HG03064 (cell line): ENCODE measurements at regions not wholly inside any gene's neighbourhood (a gene's known extent, or its start where the extent isn't known, plus 50 kb on each side); places are given as distances from the start of the nearest gene placed in this dataset.
"Not testable (repeated sequence)": the region's sequence is repeated elsewhere in the genome, so short reads cannot be mapped to it uniquely, and the experiment has no call there.

Experiments
- ATAC-seq: cut with Tn5 transposase; IDR thresholded peaks from one replicate; pipeline ENCODE4 v1.9.1; 2021; ENCODE audit warnings: low read depth; ENCODE audit not compliant: unreplicated experiment

DNA sequence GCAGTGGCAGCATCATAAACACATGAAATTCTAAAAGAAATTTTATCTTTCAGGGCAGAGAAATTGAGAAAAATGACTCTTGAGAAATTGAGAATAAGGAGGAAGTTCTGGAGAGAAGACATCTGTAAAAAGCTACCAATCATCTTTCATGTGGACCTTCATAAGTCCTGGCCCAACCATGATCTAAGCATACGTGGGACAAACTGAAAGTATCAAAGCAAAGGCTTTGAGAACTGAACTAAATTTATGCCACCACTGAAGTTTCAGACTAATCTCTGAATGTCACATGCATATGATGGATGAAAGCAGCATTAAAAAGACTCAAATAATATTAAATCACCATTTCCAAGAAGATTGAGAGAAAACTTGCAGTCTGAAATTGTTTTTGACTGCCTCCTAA is 1502.8 kb upstream of the LRRTM3 start:
- no peak for ATAC-seq

DNA sequence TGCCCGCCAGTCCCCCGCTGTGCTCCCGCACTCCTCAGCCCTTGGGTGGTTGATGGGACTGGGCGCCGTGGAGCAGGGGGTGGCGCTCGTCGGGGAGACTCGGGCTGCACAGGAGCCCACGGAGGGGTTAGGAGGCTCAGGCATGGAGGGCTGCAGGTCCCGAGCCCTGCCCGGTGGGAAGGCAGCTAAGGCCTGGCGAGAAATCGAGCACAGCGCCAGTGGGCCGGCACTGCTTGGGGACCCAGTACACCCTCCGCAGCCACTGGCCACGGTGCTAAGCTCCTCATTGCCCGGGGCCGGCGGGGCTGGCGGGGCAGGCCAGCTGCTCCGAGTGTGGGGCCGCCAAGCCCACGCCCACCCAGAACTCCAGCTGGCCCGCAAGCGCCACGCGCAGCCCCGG is 1496.5 kb upstream of the LRRTM3 start:
- ATAC-seq, result not testable (repeated sequence)

DNA sequence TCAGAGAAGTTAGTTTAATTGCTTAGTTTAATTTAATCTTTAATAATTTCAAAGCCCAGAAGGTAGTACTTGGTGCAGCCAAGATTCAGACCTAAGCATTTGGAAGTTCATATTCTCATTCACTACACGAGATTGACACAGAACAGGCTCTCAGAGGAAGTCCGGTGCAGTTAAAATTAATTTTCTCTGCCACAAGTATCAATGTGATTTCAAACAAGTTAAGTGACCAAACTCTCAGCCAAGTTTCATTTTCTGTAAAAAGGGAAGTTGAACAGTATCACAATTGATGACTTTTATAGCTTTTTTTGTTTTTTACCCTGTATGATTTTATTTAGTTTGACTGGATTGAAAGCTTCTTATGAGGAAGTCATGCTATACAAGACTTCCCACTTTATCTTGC is 1494.9 kb upstream of the LRRTM3 start:
- no peak for ATAC-seq

DNA sequence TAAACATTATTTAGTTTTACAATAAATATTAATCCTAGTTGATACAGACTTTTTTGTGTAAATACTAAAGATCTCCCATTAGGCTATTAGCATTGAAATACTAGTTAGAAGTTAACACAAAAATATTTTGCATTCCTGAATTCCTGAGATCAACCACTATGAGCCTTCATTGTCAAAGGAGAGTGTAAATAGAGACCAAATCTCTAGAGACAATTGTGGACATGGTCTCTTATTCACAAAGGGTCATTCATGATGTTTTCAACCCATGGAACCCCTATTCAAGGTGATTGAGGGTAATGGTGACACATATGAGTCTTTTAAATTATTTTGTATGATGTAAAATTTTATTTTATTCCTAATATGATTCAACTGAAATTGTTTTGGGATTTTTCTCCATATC is 1454.8 kb upstream of the LRRTM3 start:
- no peak for ATAC-seq

DNA sequence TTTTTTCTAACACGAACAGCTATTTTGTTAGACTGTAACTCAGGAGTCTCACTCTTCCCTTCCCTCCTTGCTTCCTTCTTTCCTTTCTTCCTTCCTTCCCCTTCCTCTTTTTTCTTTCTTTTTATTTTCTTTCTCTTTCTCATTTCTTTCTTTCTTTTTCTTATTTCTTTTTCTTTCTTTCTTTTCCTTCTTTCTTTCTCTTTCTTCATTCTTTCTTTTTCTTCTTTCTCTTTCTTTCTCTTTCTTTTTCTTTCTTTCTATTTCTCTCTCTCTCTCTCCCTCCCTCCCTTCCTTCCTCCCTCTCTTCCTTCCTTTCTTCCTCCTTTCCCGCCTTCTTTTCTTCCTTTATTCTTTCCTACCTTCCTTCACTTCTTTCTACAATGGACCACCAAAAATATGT is 1443.0 kb upstream of the LRRTM3 start:
- no peak for ATAC-seq

DNA sequence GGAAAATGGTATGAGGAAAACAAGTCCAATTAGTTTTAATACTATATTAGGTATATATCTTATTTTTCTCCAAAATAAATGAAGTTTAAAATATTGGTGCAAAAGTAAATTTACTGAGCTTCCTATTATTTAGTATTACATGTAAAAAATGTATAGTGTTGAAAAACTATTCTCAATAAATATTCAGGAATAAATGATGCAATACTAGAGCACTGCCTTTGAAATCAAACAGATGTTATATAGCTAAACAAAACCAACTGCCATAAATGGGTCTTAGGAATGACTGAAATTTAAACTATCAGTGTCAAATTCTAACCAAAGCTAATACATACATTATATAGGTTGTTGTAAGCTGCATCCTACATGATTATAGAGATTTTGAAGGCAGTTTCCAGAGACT is 1434.0 kb upstream of the LRRTM3 start:
- ATAC-seq, result no peak

DNA sequence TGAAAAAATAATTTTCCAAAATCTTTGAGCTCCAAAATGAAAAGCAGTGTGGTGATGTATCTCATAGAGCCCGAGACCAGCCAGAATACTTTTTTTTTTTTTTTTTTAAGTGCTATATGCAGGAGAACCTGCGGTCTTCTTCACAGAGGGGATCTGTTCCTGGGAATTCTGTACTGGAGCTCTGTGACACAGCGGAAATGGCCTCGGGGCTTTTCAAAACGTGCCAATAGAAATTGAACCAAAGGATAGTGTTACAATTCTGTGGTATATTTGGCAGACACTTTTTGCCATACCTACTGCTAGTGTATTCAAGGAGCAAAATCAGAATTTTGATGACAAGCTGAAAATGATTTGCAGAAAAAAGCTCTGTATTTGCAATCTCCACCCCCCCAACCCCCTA is 1429.3 kb upstream of the LRRTM3 start:
- ATAC-seq, result no peak

DNA sequence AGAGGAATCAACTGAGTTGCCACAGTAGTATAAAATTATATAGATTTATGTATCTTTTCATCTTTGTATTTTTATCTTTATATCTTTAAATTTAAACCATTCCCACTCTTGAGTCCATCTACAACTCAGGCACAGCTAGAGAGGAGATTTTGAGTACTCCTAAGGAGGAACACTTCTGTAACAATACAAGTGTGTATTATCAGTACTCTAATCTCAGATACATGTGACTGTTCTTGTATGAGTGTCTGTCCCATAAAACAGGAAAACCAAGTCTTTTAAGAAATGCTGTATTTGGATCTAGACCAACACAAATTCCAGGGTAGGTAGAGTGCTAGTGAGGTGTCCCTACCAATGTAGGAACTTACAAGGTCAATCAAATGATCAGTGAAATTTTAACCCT is 1428.0 kb upstream of the LRRTM3 start:
- ATAC-seq, result no peak

DNA sequence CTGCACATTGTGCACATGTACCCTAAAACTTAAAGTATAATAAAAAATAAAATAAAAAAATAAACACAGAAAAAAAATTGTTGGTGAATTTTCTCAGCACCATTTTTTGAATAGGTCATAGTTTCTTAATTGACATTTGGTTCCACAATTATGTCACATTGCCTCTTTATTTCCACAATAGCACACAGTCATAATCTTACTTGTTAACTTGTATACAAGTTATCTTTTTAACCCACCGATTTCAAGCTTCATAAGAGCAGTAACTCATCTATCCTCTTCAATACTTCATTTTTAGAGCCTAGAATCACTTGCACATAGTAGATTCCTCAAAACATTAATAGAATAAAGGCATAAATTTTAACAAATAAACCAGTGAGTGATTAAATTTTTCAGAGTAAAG is 1425.1 kb upstream of the LRRTM3 start:
- ATAC-seq, result no peak

DNA sequence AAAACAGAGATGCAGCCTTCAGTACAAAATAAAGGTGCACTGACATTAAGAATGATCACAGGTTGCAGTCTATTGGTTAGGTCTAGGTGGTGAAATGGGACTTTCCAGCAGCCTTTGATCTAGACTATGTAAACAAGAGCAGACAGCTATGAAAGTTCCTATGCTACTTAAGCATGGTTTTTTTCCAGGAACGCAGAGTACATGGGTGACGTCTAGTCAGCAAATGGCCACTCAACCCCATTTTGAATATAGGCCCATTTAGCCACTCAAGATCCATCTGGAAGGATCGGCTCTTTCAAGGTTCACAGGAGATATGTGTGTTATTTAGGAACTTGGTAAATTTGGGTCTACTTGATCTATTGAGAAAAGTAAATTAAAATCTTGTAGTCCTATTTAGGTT is 1424.6 kb upstream of the LRRTM3 start:
- ATAC-seq, result no peak

DNA sequence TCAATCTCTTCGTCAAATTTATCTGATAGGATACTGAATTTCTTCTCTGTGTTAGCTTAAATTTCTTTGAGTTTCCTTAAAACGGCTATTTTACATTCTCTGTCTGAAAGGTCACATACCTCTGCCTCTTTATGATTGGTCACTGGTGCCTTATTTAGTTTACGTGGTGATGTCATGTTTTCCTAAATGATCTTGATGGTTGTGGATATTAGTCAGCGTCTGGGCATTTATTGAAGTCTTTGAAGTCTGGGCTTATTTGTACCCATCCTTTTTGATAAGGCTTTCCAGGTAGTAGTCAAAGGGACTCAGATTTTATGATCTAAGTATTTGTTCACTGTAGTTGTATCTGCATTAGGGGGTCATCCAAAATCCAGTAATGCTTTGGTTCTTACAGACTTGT is 1407.5 kb upstream of the LRRTM3 start:
- no peak for ATAC-seq

DNA sequence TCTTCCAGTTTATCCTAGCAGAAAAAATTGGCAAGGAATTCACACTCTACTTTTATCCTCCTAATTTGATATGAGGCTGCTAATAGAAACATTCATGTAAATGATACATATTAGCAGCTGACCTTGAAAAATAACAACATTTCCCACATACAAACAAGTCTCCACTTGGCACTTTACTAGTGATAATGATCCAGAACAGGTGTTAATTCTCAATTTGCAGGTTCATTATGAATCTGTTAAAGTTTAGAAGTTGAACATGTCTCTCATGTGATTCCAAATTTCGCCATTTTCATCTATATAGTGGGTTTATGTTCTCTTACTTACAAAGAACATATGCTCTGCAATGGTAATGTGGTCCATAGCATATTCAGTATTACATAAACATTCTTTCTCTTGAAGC is 1396.8 kb upstream of the LRRTM3 start:
- ATAC-seq, result no peak

DNA sequence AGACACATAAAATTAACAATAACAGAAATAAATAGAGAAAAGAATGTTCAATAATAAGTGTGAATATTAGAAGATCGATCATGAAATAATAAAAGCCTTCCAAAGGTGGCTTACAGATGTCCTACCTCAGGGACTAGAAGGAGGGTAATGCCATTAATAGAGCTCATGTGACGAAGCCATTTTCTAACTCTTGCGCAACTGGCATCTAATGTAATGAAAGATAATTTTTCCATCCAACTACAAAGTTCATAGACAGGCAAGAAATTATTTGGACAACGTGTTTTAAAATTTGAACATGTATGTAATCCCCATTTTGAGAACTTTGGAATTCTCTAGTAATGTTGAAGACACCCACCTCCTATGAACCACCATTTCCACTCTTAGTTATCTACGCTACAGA is 1394.3 kb upstream of the LRRTM3 start:
- no peak for ATAC-seq

DNA sequence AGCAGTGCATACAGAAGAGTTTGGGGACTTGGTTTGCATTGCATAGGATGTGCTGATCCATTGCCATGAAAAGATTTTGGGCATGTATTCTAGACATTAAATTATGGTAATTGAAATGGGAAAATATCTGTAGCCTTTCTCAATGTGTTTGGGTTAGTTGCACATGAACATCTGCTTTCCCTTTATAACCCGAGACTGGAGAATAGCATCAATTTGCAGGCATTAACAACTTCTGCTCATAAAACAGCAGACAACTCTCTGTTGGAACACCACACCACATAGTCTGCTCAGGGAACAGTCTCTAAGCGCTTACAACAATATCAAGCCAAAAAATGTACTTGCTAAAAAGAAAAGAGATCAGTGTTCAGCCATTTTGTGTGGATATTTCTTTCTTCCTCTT is 1391.1 kb upstream of the LRRTM3 start:
- ATAC-seq, result no peak

DNA sequence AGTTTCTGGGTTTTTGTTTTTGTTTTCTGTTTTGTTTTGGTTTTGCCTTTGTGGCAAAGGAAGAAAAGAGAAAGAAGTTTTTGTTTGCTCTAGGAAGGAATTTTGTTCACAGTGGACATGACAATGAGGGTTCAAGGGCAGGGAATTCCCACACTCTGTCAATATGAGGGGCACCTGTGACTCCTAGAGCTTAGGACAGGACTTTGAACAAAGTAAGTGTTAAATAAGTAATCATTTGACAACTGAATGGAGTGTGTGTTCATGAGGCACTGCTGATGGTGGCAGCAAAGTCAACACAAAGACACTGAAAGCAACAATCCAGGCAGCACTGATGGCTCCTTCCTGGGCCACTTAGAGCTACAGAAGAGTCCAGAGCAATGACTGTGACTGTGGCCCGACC is 1381.1 kb upstream of the LRRTM3 start:
- no peak for ATAC-seq

DNA sequence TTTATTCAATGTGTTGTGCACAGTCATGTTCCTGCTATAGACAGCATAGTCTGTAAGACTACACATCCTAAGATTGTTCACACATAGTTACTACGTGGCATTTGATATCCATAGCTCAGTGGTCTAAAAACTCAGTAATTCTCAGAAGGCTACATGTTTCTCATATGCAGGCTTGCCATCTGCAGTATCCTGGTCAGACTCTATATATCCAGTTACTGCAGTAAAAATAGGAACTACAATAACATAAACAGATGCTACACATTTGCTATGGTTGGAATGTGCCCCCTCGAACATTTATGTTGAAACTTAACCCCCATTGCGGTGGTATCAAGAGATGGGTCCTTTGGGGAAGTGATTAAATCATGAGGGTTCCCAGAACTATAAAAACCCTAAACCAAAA is 1377.8 kb upstream of the LRRTM3 start:
- ATAC-seq, result no peak

DNA sequence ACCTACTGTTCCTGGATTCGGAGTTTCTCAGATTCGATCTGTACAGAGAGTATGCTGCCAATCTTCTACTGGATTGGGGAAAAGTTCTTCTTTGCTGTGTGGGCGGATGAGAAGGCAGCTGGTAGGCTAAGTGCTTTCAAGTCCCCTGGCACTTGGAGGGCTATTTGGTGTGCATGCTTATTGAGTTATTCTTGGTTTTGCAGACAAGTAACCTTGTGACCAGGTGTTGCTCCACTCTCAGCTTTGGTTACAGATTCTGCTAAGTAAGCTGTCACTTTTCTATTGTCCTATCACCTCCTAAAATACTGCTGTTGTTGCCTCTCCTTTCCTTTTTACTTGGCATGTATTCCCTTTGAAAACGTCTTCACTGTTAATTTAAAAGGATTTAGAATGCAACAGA is 1375.1 kb upstream of the LRRTM3 start:
- no peak for ATAC-seq

DNA sequence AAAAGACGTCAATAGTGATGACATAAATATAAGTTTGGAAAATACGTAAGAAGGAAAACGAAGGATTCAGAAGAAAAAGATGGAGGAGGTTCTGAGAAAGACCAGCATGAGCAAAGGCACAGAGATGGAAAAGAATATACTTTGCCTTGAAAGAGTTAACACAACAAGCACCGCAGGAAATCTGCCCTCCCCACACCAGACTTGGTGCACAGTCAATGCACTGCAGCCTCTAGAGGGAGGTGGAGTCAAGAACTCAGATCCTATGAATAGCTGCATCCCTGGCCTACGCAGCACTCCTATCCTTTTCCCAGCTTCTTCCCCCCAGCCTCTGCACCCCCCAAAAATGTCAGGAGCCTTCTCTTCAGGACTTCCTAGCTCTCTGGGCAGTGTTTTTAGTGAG is 1370.6 kb upstream of the LRRTM3 start:
- ATAC-seq, result no peak

DNA sequence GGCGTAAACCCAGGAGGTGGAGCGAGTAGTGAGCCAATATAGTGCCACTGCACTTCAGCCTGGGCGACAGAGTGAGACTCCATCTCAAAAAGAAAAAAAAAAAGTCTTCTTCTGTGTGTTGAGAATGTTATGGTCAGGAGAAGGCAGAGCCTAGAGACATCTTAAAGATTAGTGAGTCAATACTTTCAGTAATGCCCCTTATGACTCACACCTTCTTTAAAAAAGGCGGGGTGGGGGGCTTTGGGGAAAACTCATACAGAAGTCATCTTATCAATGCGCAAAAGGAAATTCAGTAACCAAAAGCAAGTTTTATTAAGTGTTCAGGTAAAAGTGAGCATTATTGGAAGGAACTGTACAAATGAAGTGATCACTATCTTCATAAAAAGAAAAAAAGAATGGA is 1369.8 kb upstream of the LRRTM3 start:
- no peak for ATAC-seq

DNA sequence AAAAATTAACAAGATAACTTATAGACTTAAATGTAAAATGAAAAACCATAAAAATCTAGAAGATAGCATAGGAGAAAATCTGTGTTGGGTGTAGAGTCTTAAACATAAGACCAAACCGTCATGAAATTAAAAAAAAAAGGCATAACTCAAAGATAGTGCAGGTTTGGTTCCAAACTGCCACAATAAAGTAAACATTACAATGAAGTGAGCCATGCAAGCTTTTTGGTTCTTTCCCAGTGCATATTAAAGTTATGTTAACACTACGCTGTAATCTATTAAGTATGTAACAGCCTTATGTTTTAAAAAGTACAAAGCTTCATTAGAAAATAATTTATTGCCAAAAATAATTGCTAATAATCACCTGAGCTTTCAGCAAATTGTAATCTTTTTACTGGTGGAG is 1366.5 kb upstream of the LRRTM3 start:
- ATAC-seq, result no peak

DNA sequence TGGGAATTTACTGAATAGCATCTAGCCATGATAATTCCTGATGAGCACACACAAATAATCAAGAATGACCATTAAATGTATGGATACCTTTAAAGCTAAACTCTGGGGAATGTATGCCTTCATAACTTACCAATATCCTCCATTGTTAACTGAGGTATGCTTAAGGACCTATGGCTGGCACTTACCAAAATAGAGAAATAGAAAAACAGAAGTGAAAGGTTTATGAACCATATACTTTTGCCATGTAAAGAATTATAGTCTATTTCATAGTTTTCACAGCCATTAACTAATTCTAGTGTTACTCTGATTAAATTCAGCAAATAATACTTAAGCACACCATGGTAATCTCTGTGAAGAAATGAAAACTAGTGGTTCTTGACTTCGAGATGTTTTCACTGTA is 1360.6 kb upstream of the LRRTM3 start:
- no peak for ATAC-seq

DNA sequence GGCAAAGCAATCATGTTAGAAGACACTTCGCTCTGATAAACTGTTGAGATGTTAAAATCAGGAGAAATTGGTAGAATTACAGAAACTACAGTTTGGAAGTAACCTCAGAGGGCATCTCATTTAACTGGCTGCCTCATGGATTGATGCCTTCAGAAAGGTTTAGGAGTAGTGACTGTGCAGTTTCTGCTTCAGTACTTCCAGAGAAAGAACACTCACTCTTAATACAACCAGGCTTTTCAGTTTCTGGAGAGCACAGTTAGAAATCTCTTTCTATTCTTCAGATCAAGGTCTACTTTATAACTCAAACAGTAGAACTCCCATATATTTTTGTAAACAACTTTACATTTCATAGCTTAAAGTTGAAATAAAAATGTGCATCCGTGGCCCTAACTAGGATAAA is 1358.9 kb upstream of the LRRTM3 start:
- ATAC-seq, result no peak

DNA sequence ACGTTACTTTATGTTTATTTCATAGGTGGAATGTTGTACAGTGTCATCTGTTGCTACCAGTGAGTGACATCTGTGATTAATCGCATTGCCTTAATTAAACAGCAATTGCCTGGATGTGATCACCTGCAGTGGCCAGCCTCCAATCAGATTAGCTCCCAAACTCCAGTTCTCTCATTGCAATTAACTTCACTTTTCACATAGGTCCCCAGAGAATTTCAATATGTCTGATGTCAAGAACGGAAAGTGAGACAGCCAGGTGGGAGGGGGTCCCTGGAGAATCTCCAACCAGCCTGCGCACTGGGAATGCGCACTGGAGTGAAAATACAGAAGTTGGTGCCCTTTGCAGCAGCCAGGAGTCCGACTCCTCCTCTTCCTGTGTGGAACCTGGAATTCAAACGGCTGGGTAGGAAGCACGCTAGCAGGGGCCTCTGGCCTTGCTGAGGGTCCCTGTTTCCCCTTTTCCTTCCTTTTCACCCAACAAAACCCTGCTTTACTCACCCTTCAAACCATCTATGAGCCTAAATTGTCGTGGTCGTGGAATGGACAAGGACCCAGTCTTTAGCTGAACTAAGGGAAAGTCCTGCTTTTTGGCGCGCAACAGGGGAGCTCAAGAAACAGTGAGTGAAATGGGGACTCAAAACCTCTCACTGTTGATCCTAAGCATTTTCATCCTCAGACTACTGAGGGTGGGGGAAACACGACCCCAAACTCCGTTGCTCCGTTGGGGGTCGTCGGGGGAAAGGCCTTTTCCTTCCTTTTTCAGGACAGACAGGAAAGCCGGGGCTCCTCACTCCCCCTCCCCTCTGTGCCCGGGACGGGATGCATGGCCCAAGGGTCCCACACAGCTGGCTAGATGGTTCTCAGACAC is 1355.5 kb upstream of the LRRTM3 start:
- ATAC-seq, result no peak
